HCT116 (cell line): ENCODE measurements at regions not wholly inside any gene's neighbourhood (a gene's known extent, or its start where the extent isn't known, plus 50 kb on each side); places are given as distances from the start of the nearest gene placed in this dataset.

ENCODE experiments used
- ATAC-seq: fragments of 200-7000 bp; cut with Tn5 transposase; 2 replicates; pipeline ENCODE4 v1.9.1; 2020; ENCODE audit warnings: mild to moderate bottlenecking, moderate library complexity
- BruUV-seq: library from RNA; stranded (reverse); fragments of 400-500 nt; replicated peaks from 2 replicates; lab custom pipeline; 2021; lab: Mats Ljungman, UMichigan
- CTCF ChIA-PET: fragments of 300-600 bp; sonication (Branson Sonifier 250); formaldehyde crosslinking; loops from one replicate; lab custom pipeline; 2021; ENCODE audit warnings: antibody characterized with exemption; lab: Charles Lee
- POLR2A ChIA-PET: fragments of 300-600, 350-600 bp; sonication (Branson Sonifier 250); formaldehyde crosslinking; loops from one replicate; lab custom pipeline; 2021; ENCODE audit warnings: antibody characterized with exemption; lab: Charles Lee
- RAD21 ChIA-PET, 2 experiments: fragments of 300-600 bp; sonication (Branson Sonifier 250); formaldehyde crosslinking; loops; one replicate each; lab custom pipeline; 2023; ENCODE audit warnings: low total read pairs in 2 of 2; ENCODE audit not compliant: uncharacterized antibody in 2 of 2, unreplicated experiment in 2 of 2, low non-redundant PET in 1 of 2; lab: Charles Lee
- DNase-seq: peaks from one replicate; pipeline ENCODE4 v3.0.0-alpha.2; 2010; ENCODE audit warnings: low read depth, low spot score
- H2AFZ ChIP-seq: fragments of 200-600 bp; shearing (Covaris generic), sonication (generic); 2 replicates; pipeline ENCODE4 v1.6.1; 2017; ENCODE audit warnings: low read depth, mixed run types, mixed read lengths, antibody characterized with exemption, low read length; ENCODE audit not compliant: poor library complexity, severe bottlenecking
- H3K27ac ChIP-seq: 2 replicates; pipeline ENCODE4 v1.5.1; 2012; ENCODE audit warnings: low read depth, low read length
- H3K27me3 ChIP-seq: fragments of 200-600 bp; sonication (generic); 2 replicates; pipeline ENCODE4 v1.6.1; 2016; ENCODE audit warnings: mixed run types, low read length, mixed read lengths; ENCODE audit not compliant: insufficient read depth
- H3K36me3 ChIP-seq, 2 experiments: fragments of 200-500 bp in 1 of 2; fragments of 200-600 bp in 1 of 2; sonication (Bioruptor generic) in 1 of 2; sonication (generic) in 1 of 2; 2 replicates each; pipeline versions ENCODE4 v1.5.1 to v1.6.1; 2014 to 2016; ENCODE audit warnings: low read length in 2 of 2, inconsistent platforms in 1 of 2, mixed read lengths in 1 of 2, mixed run types in 1 of 2; ENCODE audit not compliant: insufficient read depth in 2 of 2, control insufficient read depth in 1 of 2
- H3K4me1 ChIP-seq, 2 experiments: fragments of 200-600 bp in 1 of 2; sonication (generic) in 1 of 2; 2 replicates each; pipeline versions ENCODE4 v1.5.1 to v1.6.1; 2012 to 2017; ENCODE audit warnings: low read length in 2 of 2, inconsistent platforms in 1 of 2, mild to moderate bottlenecking in 1 of 2, mixed read lengths in 1 of 2, mixed run types in 1 of 2, moderate library complexity in 1 of 2; ENCODE audit not compliant: insufficient read depth in 2 of 2, control insufficient read depth in 1 of 2
- H3K4me2 ChIP-seq: fragments of 200-600 bp; sonication (generic); 2 replicates; pipeline ENCODE4 v1.6.1; 2017; ENCODE audit warnings: mixed run types, low read length, mixed read lengths
- H3K4me3 ChIP-seq, 2 experiments: fragments of 200-600 bp in 1 of 2; sonication (generic) in 1 of 2; replicated peaks in 1 of 2; 2 replicates each; pipeline ENCODE4 v1.5.1; 2011 to 2016; ENCODE audit warnings: low read length in 2 of 2, control low read depth in 1 of 2, low read depth in 1 of 2, mild to moderate bottlenecking in 1 of 2, mixed read lengths in 1 of 2, mixed run types in 1 of 2
- H3K79me2 ChIP-seq: fragments of 200-600 bp; sonication (generic); 2 replicates; pipeline ENCODE4 v1.6.1; 2017; ENCODE audit warnings: mild to moderate bottlenecking, mixed run types, low read length, moderate library complexity, mixed read lengths; ENCODE audit not compliant: insufficient read depth
- H3K9ac ChIP-seq: fragments of 200-600 bp; sonication (generic); 2 replicates; pipeline ENCODE4 v1.6.1; 2016; ENCODE audit warnings: low read length, mixed read lengths
- H3K9me2 ChIP-seq: fragments of 200-600 bp; sonication (generic), shearing (Covaris generic); 2 replicates; pipeline ENCODE4 v1.6.1; 2017; ENCODE audit warnings: mixed run types, mild to moderate bottlenecking, moderate library complexity; ENCODE audit not compliant: insufficient read depth
- H3K9me3 ChIP-seq, 2 experiments: fragments of 200-500 bp in 1 of 2; fragments of 200-600 bp in 1 of 2; sonication (Bioruptor generic) in 1 of 2; sonication (generic) in 1 of 2; 2 replicates each; pipeline ENCODE4 v1.6.1; 2014 to 2017; ENCODE audit warnings: low read length in 2 of 2, mixed read lengths in 2 of 2, inconsistent platforms in 1 of 2, low read depth in 1 of 2, mild to moderate bottlenecking in 1 of 2, mixed run types in 1 of 2, moderate library complexity in 1 of 2; ENCODE audit not compliant: control insufficient read depth in 1 of 2, insufficient read depth in 1 of 2
- H4K20me1 ChIP-seq: fragments of 200-600 bp; sonication (generic), shearing (Covaris generic); 2 replicates; pipeline ENCODE4 v1.6.1; 2017; ENCODE audit warnings: mixed run types, mild to moderate bottlenecking, moderate library complexity; ENCODE audit not compliant: insufficient read depth
- ATF3 ChIP-seq: IDR thresholded peaks from 2 replicates; pipeline ENCODE4 v1.6.1; 2012
- CEBPB ChIP-seq: IDR thresholded peaks from 2 replicates; pipeline ENCODE4 v1.6.1; 2012; ENCODE audit warnings: low read depth
- EGR1 ChIP-seq: IDR thresholded peaks from 2 replicates; pipeline ENCODE4 v1.6.1; 2012; ENCODE audit warnings: low read depth
- ELF1 ChIP-seq: IDR thresholded peaks from 2 replicates; pipeline ENCODE4 v1.6.1; 2012; ENCODE audit warnings: low read depth, borderline replicate concordance
- EZH2 ChIP-seq: fragments of 200-600 bp; sonication (generic); IDR thresholded peaks from 2 replicates; pipeline ENCODE4 v1.6.1; 2017; ENCODE audit warnings: antibody characterized with exemption, mixed run types
- EZH2phosphoT487 ChIP-seq: fragments of 200-600 bp; IDR thresholded peaks from 2 replicates; pipeline ENCODE4 v1.6.1; 2018; ENCODE audit warnings: antibody characterized with exemption, borderline replicate concordance
- FOSL1 ChIP-seq: IDR thresholded peaks from 2 replicates; pipeline ENCODE4 v1.6.1; 2012; ENCODE audit warnings: low read depth
- SP1 ChIP-seq: IDR thresholded peaks from 2 replicates; pipeline ENCODE4 v1.6.1; 2012; ENCODE audit warnings: low read depth
- TCF7L2 ChIP-seq: IDR thresholded peaks from 2 replicates; pipeline ENCODE4 v1.7.0; 2011; ENCODE audit warnings: borderline replicate concordance, inconsistent platforms; ENCODE audit not compliant: insufficient read depth, insufficient read length; ENCODE audit errors: extremely low read depth
- YY1 ChIP-seq: IDR thresholded peaks from 2 replicates; pipeline ENCODE4 v1.6.1; 2011; ENCODE audit warnings: low read length, low read depth, moderate library complexity, mild to moderate bottlenecking; ENCODE audit not compliant: insufficient replicate concordance; ENCODE audit errors: extremely low read depth
- ZBTB33 ChIP-seq: IDR thresholded peaks from 2 replicates; pipeline ENCODE4 v1.6.1; 2011; ENCODE audit warnings: mild to moderate bottlenecking, low read length, moderate library complexity; ENCODE audit not compliant: insufficient replicate concordance; ENCODE audit errors: extremely low read depth
- ZFX ChIP-seq: fragments of 450-650 bp; IDR thresholded peaks from 2 replicates; pipeline ENCODE4 v1.6.1; 2017
- intact Hi-C: fragments of 100-400 bp; cut with micrococcal nuclease; formaldehyde crosslinking; loops from 2 replicates; pipeline ENCODE4 v1.10.0; 2022

GRCh38 chr1:115467790-115468189 is 129.7 kb upstream of the NGF start:
- no TSS peak for BruUV-seq
- Histone ChIP-seq H3K27me3 (no peaks in the 10 kb centered on the region), H3K4me2 (no peak overlapping the region), H3K27ac (no peak overlapping the region), H2AFZ (no peak overlapping the region), H4K20me1 (no peaks in the 10 kb centered on the region), H3K36me3 (no peaks in the 10 kb centered on the region), H3K79me2 (no peaks in the 10 kb centered on the region), H3K4me1 (peaks cover 4 to 8% of the 10 kb centered on the region in 2 experiments; a peak in 3 of 4 replicates), H3K9me2 (no peaks in the 10 kb centered on the region), H3K9ac (no peak overlapping the region), H3K9me3 (no peaks in the 10 kb centered on the region), H3K4me3 (no peak overlapping the region)
- intact Hi-C loops: loop anchor here (5.0 to 10.0 kb wide), 3 partner anchors 130 to 490 kb away; no protein-coding TSS in a partner anchor
- POLR2A ChIA-PET: no interaction called here
- no peak for TF ChIP-seq EZH2
- no peak for TF ChIP-seq CEBPB
- TF ChIP-seq FOSL1: no peak
- TF ChIP-seq ZBTB33: no peak
- no peak for TF ChIP-seq TCF7L2
- TF ChIP-seq YY1: no peak
- no peak for TF ChIP-seq ELF1
- TF ChIP-seq ATF3: no peak
- no peak for TF ChIP-seq ZFX
- no peak for TF ChIP-seq SP1
- no peak for TF ChIP-seq EZH2phosphoT487
- TF ChIP-seq EGR1: no peak
- DNase-seq (no peak), ATAC-seq (no peak)
- RAD21 ChIA-PET: no interaction called here
- CTCF ChIA-PET: interaction anchor here (3.5 kb wide), 1 partner anchor 329 kb away, joined by 52 read pairs; no protein-coding TSS in a partner anchor
